Thymus (tissue), 11 donors: ENCODE measurements at regions not wholly inside any gene's neighbourhood (a gene's known extent, or its start where the extent isn't known, plus 50 kb on each side); places are given as distances from the start of the nearest gene placed in this dataset.
"Not testable (repeated sequence)": the region's sequence is repeated elsewhere in the genome, so short reads cannot be mapped to it uniquely, and the experiment has no call there.

Source experiments
- DNase-seq, 9 donors: peaks; one replicate each; pipeline ENCODE4 v3.0.0-alpha.2; 2013; ENCODE audit warnings: low spot score in 9 of 9, low read depth in 6 of 9, missing footprints in 1 of 9
- H3K27ac ChIP-seq, 2 donors: one replicate each; pipeline ENCODE4 v1.5.1; 2013; ENCODE audit warnings: control low read depth in 1 of 2, low read depth in 1 of 2, low read length in 1 of 2, mild to moderate bottlenecking in 1 of 2, moderate library complexity in 1 of 2
- H3K27me3 ChIP-seq, 2 donors: one replicate each; pipeline ENCODE4 v1.5.1; 2013; ENCODE audit warnings: low read length in 1 of 2; ENCODE audit not compliant: control insufficient read depth in 2 of 2, insufficient read depth in 1 of 2
- H3K36me3 ChIP-seq, 2 donors: one replicate each; pipeline ENCODE4 v1.5.1; 2013; ENCODE audit warnings: low read length in 1 of 2, mild to moderate bottlenecking in 1 of 2, moderate library complexity in 1 of 2; ENCODE audit not compliant: control insufficient read depth in 2 of 2, insufficient read depth in 2 of 2
- H3K4me1 ChIP-seq, 2 donors: one replicate each; pipeline ENCODE4 v1.5.1; 2013; ENCODE audit warnings: low read length in 2 of 2; ENCODE audit not compliant: control insufficient read depth in 2 of 2, insufficient read depth in 2 of 2
- H3K4me3 ChIP-seq, 2 donors: one replicate each; pipeline ENCODE4 v1.5.1; 2013; ENCODE audit warnings: low read length in 2 of 2, control low read depth in 1 of 2, mild to moderate bottlenecking in 1 of 2
- H3K9me3 ChIP-seq, 2 donors: one replicate each; pipeline ENCODE4 v1.5.1; 2013; ENCODE audit warnings: low read length in 1 of 2, mild to moderate bottlenecking in 1 of 2; ENCODE audit not compliant: control insufficient read depth in 2 of 2, insufficient read depth in 1 of 2
- WGBS: extraction: QIAGEN DNeasy Blood & Tissue Kit; methylation state at CpG from one replicate; pipeline ENCODE4 v1.1.7; 2013; 5-methylcytosine and 5-hydroxymethylcytosine counted together
- donor health status: healthy.

DNA sequence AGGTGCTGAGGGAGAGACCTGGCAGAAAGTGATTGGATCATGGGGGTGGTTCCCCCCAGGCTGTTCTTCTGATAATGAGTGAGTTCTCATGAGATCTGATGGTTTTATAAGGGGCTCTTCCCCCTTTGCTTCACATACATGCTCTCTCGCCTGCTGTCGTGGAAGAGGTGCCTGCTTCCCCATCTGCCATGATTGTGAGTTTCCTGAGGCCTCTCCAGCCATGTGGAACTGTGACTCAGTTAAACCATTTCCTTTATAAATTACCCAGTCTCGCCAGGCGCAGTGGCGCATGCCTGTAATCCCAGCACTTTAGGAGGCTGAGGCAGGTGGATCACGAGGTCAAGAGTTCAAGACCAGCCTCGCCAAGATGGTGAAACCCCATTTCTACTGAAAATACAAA, 154.5 kb downstream of the LMLN start:
- H3K9me3 ChIP-seq, H3K27ac ChIP-seq, DNase-seq, H3K36me3 ChIP-seq, H3K4me1 ChIP-seq, H3K4me3 ChIP-seq: not testable (repeated sequence)
- WGBS: 91% methylated on average over 7 of the region's 7 CpGs
- peaks cover 24 to 53% of the 10 kb centered on the region in 2 donors for H3K27me3 ChIP-seq

DNA sequence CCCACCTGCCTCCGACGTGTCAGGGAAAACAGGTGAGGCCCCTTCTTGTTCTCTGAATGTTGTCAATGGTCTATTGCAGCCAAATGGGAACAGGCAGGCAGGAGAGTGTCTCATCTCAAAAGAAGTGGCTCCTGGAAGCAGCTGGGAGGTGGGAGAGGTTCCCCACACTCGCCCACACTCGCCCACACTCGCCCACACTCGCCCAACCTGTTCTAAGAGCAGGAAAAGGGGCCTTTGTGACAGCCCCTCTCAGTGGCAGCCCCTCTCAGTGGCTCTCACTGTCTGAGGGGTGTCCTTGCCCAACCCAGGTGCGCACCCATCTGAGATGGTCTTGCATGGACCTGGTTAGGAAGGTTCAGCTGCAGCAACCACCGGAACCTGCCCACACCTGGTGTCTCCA, 162.2 kb downstream of the LMLN start:
- 87% methylated on average over 8 of the region's 8 CpGs for WGBS
- H3K4me3 ChIP-seq, H3K4me1 ChIP-seq, H3K9me3 ChIP-seq, DNase-seq, H3K27me3 ChIP-seq, H3K27ac ChIP-seq, H3K36me3 ChIP-seq: not testable (repeated sequence)

DNA sequence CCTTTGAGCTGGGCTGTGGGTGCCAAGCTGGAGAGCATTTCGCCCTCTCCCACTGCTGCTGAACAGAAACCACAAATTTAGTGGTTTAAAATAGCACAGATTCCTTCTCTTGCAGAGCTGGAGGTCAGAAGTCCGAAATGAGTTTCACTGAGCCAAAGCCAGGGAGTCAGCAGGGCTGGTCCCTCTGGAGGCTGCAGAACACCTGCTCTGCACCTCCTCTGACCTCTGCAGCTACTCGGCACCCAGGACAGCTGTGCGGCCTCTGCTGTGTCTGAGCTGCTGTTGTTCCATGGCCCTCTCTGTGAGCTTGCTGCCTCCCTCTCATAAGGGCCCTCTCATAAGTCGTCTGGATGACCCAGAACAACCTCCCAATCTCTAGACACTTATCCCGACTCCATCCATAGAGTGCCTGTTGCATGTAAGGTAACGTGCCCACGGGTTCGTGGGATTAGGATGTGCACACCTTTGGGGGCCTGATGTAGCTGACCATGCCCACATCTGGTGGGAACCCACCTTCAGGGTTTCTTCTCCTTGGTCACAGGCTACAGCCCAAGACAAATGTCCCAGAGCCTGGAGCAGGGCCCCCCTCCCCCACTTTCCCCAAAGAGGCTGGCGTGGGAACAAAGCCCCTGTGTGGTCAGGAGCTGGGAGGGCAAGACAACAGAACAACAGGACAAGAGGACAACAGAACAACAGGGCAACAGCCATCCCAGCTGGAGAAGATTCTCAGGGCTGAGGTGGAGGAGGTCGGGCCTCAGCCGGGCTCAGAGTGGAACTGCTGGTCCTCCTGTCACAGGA, 177.2 kb downstream of the LMLN start:
- WGBS: 91% methylated on average over 9 of the region's 12 CpGs
- not testable (repeated sequence) for H3K27me3 ChIP-seq, DNase-seq

DNA sequence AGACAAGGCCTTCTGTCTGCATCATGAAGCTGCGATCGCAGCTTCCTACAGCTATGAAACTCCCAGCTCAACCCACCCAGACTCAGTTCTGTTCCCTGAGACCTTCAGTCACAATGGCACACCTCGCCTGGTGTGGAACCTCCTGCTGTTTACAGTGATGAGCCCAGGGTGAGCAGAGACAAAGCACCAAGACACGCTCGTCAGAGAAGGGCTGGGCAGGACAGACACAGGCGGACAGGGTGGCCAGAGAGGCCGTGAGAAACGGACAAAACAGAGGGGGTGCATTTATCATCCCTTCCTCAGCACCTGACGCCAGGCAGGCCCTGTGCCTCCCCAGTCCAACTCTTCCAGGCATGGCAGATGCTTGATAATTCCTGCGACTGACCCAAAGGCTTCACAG, 178.2 kb downstream of the LMLN start:
- not testable (repeated sequence) for H3K9me3 ChIP-seq, H3K4me1 ChIP-seq, H3K27ac ChIP-seq, H3K27me3 ChIP-seq, H3K4me3 ChIP-seq, DNase-seq, H3K36me3 ChIP-seq
- 92% methylated on average over 9 of the region's 10 CpGs for WGBS

More for the DNA sequence above, 177.2 kb downstream of the LMLN start:
- not testable (repeated sequence) for H3K9me3 ChIP-seq, H3K4me3 ChIP-seq, H3K36me3 ChIP-seq, H3K27ac ChIP-seq, H3K4me1 ChIP-seq

DNA sequence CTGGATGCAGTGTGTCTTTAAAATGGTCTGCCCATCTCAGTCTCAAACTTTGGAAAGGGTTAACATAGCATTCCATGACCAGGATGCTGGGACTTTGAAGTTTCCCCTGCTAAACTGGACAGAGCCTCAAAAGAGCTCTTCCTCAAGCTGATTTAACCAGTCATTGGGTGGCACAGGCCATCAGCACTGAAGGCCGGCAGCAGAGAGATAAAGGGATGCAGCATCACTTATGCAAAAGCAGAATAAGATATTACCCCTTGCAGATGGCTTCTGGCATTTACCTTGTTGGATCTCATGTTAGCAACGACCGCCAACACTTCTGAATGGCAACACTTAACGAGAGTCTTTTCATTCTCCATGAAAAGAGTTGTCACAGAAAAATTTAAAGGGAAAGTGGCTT, 179.0 kb downstream of the LMLN start:
- WGBS: 71% methylated on average over 4 of the region's 4 CpGs
- H3K4me3 ChIP-seq, H3K27me3 ChIP-seq, H3K9me3 ChIP-seq, H3K27ac ChIP-seq, H3K4me1 ChIP-seq, DNase-seq, H3K36me3 ChIP-seq: not testable (repeated sequence)

DNA sequence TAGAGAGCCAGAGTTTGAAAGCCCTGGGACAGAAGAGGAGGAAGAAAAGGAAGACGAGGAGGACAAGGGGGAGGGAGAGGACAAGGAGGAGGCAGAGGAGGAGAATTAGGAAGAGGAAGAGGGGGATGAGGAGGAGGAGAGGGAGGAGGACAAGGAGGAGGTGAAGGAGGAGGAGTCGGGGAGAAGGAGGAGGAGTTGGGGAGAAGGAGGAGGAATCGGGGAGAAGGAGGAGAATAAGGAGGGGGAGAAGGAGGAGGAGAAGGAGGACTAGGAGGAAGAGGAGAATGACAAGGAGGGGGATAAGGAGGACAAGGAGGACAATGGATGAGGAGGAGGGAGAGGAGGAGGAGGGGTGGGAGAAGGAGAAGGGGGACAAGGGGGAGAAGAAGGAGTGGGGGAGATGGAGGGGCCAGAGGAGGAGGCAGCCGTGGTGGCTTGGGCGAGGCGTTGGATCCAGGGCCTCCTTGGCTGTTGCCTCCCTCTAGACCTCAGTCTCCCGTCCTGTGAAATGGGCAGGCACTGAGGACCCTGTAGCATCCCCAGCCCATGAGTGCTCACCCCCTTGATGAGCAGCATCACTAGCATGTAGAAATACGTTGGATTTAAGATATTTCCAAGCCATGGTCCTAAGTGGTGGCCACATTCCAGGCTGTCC, 179.6 kb downstream of the LMLN start:
- not testable (repeated sequence) for DNase-seq, H3K36me3 ChIP-seq, H3K27ac ChIP-seq, H3K4me3 ChIP-seq, H3K27me3 ChIP-seq, H3K4me1 ChIP-seq, H3K9me3 ChIP-seq
- 78% methylated on average over 8 of the region's 8 CpGs for WGBS

DNA sequence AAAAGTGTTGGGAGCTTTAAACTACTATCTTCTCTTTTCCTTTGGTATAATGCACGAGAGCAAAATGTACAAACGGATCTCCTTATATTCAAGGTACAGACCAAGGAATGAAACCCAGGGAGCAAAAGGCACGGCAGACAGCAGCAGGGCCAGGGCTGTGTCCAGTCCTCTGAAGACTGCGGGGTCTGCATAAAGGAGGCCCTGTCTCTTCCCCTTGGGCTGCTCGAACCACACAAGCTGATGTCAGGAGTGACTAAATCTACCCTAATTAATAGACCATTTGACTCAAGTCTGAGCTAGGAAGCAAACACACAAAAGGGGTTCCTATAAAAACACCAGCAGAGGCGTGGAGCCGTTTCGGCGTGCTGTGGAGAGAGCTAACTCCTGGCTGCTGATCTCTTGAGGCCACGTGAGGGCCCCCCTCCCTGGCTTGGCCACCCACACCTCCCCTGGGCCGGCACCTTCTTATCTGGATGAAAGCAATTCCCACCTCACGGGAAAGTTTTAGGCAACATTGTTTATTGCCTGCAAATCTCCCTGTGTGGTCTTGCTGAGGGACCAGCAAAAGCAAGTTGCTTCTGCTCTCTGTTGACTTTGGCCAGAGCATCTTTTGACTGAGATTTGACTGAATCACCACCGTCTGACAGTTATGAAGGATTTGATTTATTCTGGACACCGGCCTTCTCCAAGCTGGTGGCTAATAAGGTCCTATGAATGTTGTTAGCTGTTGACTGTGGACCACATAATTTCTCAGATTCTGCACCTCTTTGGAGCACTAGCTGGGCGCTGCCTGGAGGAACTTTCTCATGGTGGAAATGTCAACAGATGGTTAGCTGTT, 183.5 kb downstream of the LMLN start:
- not testable (repeated sequence) for H3K4me3 ChIP-seq, H3K27ac ChIP-seq, DNase-seq, H3K36me3 ChIP-seq, H3K27me3 ChIP-seq, H3K4me1 ChIP-seq, H3K9me3 ChIP-seq
- WGBS: 88% methylated on average over 11 of the region's 15 CpGs

DNA sequence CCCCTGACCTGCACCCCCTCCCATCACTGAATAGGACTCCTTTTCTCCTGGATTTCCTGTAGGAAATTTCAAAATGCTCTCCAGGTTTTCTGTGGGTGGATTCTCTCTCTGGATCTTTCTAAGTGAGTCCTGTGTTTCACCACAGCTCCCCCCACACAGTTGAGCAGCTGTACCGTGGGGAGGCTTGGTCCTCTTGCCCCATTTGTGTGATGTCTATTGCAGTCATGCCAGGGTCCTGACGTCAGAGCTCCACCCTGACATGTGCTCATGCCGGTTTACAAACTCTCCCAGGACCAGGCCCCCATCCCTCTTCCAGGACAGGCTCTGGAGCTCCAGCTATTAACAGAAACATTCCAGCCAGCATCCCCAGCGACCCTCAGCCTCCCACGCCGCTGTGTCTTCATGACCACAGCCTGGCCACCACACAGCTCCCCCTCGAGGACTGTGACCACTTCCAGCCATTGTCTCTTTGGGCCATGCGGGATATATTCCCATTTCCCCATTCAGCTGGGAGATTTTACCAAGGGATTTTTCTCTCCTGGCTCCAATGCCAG, 185.3 kb downstream of the LMLN start:
- H3K36me3 ChIP-seq, H3K4me3 ChIP-seq, DNase-seq, H3K9me3 ChIP-seq, H3K4me1 ChIP-seq, H3K27me3 ChIP-seq, H3K27ac ChIP-seq: not testable (repeated sequence)
- WGBS: 86% methylated on average over 3 of the region's 8 CpGs

DNA sequence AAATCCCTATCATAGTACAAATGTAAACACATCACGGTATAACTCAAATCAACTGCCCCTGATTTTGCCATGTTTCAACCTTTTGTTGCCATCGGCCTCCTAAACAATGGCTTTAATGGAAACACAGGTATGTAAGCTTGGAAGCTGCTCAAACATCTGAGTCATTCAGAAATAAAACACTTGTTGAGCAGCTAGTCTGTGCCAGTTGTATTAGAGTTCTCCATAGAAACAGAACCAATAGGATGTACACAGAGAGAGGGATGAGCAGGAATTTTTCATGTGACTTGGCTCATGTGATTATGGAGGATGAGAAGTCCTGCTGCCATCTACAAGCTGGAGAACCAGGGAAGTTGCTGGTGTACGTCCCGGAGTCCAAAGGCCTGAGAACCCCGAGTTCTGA, 186.1 kb downstream of the LMLN start:
- not testable (repeated sequence) for DNase-seq, H3K4me3 ChIP-seq, H3K4me1 ChIP-seq, H3K27ac ChIP-seq, H3K9me3 ChIP-seq, H3K27me3 ChIP-seq, H3K36me3 ChIP-seq
- 95% methylated on average over 4 of the region's 5 CpGs for WGBS
